NCI-H1417 (cell line): ENCODE measurements at regions not wholly inside any gene's neighbourhood (a gene's known extent, or its start where the extent isn't known, plus 50 kb on each side); places are given as distances from the start of the nearest gene placed in this dataset.

ENCODE experiments used
- DNase-seq, 3 experiments: peaks; one replicate each; lab custom pipeline; 2025; lab: John Stamatoyannopoulos, UW

GRCh38 chr20:25135031-25135430, 53.1 kb upstream of the VSX1 start:
- peak in 1 of 3 experiments; percentile 62 for DNase-seq

DNA sequence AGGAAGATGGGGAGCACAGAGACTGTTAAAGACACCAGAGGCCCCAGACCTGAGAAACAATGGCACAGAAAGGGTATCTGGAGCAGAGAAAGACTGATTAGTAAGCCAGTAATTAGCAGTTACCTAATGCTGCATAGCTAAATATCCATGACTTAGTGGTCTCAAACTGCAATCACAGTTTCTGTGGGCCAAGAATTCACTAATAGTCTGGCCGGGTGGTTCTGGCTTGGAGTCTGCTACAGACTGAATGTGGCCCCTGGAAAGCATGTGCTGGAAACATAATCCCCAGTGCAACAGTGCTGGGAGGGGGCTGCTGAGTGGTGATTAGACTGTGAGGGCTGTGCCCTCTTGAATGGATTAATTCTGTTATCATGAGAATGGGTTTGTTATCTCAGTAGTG, 54.1 kb upstream of the VSX1 start:
- DNase-seq = no peak

DNA sequence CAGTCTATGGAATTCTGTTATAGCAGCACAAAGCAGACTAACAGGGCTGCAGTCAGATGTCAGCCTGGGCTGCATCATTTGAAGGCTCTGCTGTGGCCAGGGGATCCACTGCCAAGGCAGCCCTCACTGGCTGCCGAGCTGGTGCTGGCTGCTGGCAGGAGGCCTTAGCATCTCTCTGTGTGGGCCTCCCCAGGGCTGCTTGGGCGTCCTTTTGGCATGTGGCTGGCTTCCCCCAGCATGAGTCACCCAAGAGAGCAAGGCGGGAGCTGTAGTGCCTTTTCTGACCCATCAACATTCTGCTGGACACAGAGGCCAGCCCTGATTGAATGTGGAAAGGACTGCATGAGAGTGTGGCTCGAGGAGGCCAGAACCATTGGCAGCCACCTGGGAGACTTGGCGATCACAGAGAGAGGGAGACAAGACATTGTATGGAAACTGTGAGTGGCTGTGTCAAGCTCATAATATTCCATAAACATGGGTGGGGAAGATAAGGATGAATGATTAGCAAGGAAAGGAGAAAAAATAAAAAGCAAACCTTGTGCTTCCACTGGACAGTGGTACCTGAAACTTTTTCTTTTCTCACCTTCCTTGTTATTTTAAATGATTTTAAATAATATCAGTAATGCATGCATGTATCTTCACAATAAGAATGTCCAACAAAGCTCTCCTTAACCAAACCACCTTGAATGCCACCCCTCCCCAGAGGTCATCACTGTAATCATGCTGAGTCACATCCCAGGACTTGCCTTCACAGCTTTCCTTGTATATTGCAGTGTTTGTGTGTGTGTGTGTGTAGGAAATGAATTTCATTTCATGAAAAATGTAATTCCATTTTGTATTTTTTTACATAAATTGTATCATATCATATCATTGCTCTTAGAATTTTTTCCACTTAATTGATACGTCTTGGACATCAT, 55.0 kb upstream of the VSX1 start:
- no peak for DNase-seq

- peak in 2 of 3 experiments; percentile 32 to 68 for DNase-seq
Observed at GRCh38 chr20:25139029-25139705, 56.3 kb upstream of the ENTPD6 start.

DNA sequence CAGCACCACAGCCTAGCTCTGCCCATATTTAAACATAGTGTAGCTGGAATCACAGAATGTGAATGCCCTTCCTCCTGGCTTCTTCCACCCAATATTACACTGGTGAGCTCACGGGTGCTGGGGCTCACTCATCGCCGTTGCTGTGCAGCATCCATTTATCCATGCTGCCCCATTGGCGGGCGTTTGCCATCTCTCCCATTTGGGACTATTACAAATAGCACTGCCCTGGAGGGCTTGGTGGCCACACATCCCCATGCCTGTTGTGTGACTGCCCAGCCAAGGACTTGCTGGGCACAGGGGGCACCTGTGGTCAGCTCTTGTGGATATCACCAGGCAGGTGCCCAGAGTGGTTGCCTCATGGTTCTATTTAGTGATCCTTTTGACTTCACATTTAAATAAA, 54.5 kb upstream of the ENTPD6 start:
- DNase-seq = no peak

GRCh38 chr20:25142435-25142834, 53.1 kb upstream of the ENTPD6 start:
- no peak for DNase-seq

- DNase-seq = no peak
Observed at GRCh38 chr20:25145131-25145530, 50.4 kb upstream of the ENTPD6 start.
